AML-193 (cell line): ENCODE measurements at regions not wholly inside any gene's neighbourhood (a gene's known extent, or its start where the extent isn't known, plus 50 kb on each side); places are given as distances from the start of the nearest gene placed in this dataset.

Experiments
- DNase-seq, 2 experiments: peaks; one replicate each; lab custom pipeline; 2025; lab: John Stamatoyannopoulos, UW

DNA sequence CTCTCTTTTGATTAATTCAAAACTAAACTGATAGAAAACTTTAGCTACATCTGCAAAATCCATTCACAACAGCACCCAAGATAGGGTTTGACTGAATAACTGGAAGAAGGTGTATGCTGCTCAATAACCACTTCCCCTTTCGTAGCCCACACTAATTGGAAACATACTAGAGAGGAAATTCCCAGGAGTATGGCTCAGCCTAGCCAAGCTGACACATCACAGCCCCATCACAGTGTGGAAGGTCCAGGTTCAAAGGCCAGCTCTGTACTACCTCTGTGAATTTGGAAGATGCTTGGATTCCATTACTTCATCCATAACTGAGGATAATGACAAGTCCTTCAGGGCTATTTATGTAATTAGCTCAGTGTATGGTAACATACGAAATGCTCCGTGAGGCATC is 185.4 kb downstream of the FBXO15 start:
- no peak for DNase-seq

DNA sequence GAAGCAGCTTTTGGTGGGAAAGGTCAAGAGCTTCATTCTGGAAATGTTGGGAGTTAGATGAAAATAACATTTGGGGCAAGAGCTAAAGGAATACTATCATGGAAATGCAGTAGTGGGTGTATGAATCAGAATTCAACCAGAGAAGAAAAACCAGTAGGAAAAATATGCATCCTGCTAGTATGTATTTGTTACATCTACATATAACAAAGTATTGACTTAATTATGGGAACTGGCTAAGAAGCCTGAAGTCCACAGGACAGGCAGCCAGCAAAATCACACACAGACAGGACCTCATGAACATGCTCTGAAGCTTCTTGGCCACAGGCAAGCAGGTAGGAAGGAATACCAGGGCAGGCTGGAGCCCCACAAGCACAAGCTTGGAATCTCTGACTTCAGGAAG is 185.8 kb downstream of the FBXO15 start:
- no peak for DNase-seq

DNA sequence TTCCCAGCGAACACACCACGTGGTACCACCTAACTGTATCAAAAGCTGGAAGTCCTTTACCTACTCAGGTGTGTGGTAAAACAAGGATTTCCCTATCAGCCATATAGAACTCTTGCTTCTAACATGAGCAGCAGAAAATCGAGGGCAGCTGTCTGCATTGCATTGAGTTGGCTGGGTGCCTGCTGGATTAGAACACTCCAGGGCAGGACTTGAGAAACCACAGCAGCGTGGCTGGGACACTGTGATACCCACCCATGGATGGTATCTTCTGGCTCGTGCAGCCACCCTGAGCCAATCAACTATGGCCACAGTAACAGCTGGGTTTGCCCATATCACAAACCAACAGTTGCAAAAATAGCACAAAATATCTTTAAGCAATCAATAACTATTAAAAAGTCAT is 188.3 kb downstream of the FBXO15 start:
- no peak for DNase-seq

DNA sequence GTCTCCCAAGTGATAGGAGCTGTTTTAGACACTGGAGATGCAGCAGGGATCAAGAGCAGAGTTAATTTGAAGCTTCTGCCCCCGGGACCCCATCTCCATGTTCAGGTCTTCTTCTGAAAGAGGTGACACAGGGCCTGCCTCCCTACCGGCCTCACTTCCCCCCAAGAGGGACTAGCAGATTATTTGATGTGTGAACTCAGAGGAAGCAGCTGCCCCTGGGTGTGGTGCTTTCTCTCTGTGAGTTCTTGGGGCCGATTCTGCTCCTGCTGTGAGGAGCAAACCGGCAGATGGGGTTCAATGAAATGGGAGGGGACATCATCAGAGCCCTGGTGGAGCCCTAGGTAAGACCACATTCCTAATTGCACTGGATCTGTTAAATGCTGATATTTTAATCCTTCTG is 193.4 kb downstream of the FBXO15 start:
- no peak for DNase-seq

DNA sequence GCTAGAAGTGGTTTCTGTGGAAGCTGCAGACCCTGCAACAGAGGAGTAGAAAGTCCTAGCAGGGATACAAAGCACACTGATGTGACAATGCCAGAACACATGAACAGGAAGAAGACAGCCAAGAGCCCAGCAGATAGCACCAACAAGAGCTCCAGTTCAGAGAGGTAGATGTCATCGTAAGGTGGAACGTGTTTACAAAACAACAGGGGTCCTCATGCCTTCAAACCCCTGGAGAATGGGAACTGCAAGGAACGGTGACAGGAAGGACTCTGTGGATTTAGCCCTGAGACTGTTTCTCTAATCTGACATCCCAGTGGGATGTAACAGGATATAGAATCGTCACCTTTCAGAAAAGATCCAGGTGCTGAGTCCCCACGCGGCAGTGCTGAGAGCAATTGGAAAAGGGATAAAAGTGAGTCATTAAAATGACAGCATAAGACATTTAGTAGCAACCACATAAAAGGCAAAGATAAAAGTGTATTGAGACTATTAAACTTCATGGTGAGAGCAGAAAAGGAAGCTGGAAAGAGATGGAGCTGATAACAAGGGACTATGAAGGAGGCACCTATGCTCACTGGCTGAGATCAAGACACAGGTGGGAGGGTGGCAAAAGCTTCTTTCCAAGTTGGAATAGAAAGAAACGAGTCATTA is 195.2 kb downstream of the FBXO15 start:
- no peak for DNase-seq

DNA sequence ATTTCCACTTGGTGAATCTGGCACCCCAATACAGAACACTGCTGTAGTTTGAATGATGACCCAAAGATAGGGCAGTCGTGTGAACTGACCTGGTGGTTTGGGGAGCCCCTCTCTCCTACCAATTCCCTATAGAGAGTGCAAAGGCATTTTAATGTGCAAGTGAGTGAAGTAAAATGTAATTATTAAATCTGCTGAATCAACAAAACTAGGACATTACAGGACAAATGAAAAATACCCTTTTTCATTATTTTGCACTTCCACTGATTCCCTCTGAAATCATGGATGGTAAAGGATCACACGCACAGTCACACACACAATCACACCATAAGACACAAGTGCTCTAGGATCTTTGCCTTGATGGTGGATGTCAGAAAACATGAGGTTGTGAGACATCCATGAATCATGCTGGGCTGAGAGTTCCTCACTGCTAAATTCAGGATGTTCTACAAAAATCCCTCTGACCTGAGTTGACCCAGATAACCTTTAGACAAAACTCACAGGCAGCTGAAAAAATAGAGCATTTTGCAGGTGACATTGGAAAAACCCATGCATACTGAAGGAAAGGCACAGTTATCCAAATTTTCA is 197.4 kb downstream of the FBXO15 start:
- no peak for DNase-seq

DNA sequence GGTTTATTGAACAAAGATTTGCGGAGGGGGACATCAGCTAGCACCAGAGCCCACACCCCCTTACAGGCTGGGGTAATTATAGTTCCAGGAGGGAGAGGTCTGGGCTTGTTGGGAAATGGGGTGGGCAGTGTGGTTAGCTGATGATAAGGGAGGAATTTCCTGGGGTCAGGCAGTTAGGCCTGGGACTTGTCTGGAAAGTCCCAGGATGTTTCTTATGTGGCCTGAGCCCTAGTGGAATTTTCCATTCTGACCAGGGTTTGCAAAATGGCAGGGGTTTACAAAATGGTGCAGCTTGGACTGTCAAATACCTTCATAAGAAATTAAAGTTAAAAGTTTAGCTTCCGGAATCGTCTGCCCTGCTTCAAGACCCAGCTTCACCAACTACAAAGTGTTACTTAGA is 199.1 kb downstream of the FBXO15 start:
- DNase-seq: no peak

DNA sequence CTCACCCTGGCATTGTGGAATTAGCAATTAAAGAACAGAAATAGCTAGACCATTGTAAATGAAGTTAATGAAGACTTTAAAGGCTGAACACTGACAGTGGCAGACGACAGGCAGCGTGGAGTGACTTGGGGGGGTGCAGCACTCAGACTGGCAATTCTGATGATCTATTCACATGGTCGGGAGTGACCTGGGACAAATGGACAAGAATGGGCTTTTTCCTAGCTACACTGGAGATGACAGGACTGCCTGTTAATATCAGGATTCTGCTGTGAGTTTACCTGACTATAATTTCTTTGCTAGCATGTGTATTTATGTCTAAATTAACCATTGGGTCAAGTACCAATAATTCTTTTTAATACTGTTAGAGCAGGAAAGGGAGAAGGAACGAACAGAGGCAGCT is 199.6 kb downstream of the FBXO15 start:
- DNase-seq: no peak

DNA sequence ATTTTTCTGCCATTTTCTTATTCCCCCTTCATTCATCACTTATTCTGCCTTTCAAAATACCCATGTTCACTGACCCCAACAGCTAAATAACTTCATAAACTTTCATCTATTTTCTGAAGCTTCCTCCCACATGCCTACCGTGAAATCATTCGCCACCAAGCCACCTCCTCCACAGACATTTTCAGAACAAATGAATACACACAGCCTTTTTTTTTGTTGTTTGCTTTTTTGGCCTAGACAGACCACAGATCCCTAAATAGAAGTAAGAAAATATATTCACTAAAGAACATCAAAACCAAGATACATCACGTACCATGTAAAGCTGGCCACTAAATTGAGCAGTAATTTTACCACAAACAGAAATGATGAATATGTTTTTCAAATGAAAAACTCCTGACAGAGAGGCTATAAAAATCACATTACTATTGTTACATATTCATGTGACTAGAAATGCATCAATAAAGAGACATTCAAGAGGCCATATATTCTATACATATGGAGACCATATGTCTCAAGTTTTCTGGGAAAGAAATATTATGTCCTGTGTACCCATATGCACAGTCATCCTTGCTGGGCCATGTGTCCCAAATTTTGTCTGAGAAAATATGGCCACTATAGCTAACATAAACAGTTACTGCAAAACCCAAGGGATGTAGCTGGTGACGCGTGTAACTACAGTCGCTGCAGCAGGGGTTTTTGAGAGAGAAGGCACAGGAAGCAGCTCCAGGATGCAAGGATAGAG is 200.3 kb downstream of the FBXO15 start:
- DNase-seq: no peak

DNA sequence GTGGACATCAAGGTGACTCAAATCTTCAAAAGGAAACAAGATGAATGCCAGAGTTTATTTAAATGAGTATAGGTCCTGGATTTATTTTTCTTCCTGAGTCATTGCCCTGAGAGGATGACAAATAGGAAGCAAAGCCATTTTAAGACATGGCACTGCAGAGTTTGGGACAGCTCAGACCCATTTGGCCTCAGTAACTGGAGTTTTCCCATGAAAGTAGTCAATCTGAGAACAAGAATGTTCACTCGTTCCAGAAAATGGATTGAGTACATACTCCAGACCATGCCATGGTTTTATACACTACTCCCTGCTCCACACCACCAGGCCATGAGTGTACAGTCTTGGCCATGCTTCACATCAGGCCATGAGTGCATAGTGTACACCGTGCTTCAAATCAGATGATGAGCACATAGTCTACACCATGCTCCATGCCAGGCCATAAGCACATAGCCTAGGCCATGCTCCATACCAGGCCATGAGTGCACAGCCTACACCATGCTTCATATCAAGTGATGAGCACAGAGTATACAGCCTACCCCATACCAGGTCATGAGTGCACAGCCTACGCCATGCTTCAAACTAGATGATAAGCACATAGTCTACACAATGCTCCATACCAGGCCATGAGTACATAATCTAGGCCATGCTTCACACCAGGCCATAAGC is 202.4 kb downstream of the FBXO15 start:
- DNase-seq: no peak

DNA sequence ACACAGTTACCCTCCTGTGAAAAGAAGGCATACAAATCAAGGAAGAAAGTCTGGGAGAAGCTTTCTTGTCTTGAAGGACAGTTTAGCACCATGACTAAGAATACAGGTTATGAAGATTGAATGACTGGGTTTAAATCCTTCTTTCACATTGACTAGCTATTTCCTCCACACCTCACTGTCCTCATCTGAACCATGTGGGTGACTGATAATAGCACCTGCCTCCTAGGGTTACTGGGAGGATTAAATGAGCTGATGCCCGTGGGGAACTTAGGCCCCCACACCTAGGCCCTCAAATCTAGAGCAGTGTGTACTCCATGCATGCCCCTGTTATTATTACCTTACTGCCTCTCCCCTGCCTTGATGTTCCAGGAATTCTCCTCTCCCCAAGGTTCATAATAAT is 202.9 kb downstream of the FBXO15 start:
- no peak for DNase-seq

DNA sequence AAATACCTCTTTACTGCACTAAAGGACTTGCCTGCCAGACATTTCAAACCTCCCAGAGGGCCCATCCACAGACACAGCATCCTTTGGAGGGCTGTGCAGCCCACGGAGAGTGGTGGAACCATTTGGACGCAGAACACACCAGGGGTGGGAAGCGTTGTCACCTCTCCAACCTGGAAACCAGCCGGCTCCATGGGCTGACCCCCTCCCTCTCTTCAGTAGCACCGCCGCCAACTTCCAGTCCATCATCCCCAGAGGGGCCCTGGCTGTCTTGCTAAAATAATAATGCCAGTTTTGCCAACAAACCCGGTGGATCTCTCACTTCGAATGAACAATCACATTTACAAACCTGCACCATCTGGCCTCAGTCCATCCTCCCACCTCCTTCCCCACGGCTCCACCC is 203.9 kb downstream of the FBXO15 start:
- DNase-seq: no peak

DNA sequence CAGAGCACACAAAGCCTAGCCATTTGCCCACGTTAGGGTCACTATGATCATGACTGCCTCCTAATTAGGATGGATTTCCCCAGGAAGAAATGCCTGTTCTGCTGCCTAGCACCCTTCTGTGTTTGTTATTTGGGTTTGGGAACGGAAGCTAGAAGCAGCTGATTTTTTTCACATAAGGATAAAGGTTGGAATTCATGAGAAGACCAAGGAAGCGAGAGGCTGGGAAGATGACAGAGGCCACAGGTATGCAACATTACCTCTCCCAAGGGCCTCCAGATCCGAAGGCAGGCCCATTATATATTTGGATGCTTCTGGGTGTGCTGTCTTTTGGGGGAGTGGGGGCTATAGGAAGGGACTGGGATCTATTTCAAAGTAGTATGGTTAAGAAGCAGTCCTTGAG is 204.7 kb downstream of the FBXO15 start:
- no peak for DNase-seq

DNA sequence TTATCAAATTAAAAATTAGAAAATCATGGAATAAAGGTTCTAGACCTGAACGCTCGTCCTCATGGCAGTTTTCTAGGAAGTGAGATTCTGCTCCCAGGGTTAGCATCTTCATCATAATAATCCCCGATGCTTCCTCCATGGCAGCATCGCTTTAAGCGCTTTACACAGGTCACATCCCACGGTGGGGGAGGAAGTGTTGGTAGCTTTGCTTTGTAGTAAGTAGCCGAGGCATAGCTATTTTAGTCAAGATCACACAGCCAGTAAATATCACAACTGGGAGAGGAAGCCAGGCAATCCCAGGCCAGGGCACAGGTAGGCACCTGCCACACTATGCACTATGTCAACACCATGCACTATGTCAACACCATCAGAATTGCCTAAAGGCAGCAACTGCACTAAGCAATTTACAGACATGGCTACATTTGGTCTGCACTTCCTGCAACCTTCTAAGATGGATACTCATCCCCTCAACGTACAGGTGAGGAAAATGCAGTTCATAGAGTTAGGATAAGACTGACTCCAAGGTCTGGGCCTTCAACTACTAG is 205.5 kb downstream of the FBXO15 start:
- DNase-seq: no peak

DNA sequence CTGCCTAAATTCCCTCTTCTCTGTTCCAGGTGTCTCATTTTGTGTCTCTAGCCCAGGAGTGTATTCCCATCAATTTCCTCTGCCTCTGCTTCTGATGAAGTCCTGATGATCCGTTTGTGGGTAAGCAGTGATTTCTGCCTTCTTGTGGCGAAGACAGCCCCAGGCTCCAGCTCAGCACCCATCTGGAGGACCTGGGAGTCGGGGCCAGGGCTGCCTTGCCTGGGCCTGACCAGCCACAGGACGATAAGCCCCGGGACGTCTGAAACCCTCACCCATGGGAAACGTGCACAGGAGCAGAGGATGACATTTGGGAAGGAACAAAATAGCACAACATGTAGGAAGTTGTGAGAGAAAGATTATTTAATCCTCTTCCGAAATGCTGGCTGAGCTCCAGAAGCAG is 206.9 kb downstream of the FBXO15 start:
- DNase-seq: no peak

DNA sequence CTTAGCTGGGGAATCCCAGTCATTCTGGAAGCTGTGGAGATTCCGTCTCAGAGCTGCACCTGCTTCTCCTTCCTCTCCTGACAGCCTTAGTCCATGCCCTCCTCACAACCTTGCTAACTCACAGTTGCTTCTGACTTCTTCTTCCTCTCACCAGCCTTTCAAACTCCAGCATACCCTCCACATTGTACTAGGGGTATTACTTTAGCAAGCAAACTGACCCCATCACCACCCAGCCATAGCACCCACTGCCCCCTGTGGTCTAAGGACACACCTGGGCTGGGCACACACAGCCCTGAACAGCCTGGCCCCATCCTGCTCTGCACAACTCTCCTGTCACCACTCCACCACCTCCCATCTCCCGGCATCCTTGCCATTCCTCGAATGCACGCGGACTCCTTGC is 208.2 kb downstream of the FBXO15 start:
- no peak for DNase-seq

DNA sequence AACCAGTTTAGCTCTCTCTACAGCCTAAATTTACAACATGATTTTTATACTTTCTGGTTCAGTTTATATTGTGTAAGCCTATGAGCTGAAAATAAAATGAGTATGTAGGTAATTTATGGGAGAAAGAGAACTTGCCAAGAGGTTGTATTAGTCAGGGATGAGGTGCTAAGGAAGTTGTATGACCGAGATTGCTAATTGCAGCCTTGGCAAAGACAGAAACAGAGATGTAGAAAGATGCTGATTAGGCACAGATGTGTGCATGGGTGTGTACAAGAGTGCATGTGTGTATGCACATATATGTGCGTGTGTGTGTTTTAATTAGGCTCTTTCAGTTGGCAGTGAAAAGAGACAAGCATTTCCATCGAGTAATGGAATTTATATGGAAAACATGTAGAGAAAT is 213.9 kb downstream of the FBXO15 start:
- DNase-seq: no peak

DNA sequence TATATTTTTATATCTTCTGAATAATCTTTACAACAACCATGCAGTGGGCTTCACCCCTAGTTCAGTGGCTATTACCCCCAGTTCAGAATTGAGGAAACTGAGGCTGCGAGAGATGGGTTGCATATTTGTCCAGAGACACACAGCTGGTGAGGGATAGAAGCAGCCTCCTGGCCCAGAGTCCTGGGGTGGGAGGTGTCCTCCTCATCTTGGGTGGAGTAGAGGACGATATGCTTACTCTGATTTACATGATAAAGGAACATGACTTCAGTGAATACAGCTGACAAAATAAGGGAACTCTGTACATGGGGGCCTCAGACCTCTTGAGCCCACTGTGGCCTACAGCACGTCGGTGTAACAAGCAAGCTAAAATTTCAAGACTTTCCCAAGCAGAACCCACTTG is 214.7 kb downstream of the FBXO15 start:
- no peak for DNase-seq

DNA sequence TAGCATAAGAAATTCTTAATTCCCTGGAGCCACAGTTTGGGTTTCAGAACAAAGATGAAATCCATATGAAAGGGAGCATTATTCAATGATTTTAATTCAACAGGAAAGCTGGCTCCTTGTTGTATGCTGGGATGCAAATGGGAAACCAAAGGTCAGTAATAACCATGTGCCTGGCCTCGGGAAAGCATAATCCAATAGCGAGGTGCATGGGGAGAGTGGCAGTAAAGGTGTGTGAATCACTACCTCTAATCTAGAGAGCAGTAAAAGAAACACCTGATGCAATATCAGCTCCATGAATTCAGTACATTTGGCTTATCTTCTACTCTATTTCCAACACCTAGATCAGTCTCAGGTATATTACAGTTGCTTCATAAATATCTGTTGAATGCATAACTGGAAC is 220.1 kb downstream of the FBXO15 start:
- DNase-seq: no peak

DNA sequence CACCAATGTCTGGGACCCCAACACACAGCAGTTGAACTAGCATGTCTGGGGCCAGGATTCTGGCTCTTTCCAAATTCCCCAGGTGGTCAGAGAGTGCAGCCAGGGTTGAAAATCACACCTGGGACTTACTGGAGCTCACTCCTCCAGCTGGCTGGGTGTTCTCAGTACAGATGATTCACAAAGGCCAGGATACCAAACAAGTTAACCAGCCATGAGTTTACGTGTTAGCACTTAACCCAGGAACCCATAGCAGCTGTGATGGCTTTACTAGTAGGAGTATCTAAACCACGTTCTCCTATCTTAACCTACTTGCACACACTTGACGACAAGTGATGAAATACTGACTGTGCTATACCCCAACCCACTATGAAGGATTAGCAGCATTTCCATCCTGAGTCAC is 222.8 kb downstream of the FBXO15 start:
- no peak for DNase-seq

DNA sequence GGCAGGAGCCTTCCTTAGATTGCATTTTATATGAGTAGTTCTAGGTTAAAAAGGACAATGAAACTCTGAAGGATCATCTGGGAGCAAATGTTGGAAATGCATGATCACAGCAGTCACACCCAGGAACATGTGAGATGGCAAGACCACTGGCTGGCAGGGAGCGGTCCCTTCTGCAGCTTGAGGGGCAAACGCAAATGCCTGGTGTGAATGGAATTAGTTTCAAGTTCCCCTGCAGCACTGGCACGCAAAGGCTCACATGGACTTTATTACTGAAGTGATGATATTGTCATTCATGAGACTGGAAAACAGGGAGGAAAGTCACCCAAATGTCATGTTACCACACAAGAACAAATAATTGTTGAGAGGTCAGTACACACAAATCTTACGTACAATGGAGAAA is 223.3 kb downstream of the FBXO15 start:
- DNase-seq: no peak

DNA sequence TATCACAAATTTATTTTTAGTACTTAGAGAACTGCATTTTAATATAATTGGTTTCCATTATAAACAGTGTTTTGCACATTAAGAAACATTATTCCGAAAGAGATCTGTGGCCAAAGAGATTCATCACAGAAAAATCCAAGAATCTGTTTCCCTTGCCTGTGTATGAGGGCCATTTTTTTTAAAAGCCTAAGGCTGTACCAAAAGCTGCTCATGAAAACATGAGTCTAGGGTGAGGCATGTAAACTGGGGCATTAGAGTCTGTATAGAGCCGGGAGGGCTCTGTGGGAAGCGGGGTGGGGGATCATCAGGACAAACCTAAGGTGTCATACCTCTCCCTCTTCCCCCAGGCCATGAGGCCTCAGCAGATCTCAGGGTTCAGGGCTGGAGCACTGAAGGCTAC is 223.8 kb downstream of the FBXO15 start:
- no peak for DNase-seq

DNA sequence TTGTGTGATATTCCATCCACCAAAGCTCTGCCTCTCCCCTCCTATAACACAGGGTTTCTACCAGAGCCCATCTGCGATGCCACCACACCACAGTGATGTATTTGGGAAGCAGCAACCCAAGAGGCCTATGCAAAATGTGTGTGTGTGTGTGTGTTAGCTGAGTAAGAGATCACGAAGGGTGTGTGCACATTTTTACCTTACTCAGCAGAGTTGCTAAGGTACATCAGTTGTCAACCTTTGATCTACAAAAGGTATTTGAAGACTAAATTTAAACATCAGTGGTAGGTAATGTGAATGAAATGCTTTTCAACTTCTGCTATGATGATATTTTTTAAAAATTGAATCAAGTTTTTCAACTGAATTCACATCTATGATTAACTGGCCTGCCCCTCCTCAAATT is 227.6 kb downstream of the FBXO15 start:
- no peak for DNase-seq
